Neural crest cell (in vitro differentiated cells): ENCODE measurements at regions not wholly inside any gene's neighbourhood (a gene's known extent, or its start where the extent isn't known, plus 50 kb on each side); places are given as distances from the start of the nearest gene placed in this dataset.
A peak's percentile ranks its signal among the peaks of the same experiment; 100 is the strongest.
"Not testable (repeated sequence)": the region's sequence is repeated elsewhere in the genome, so short reads cannot be mapped to it uniquely, and the experiment has no call there.

Experiments
- DNase-seq: peaks from one replicate; pipeline ENCODE4 v3.0.0; 2021; ENCODE audit warnings: low read depth, mixed read lengths, low spot score
- H3K27ac Mint-ChIP-seq: one replicate; pipeline ENCODE4 v1.8.0; 2021; ENCODE audit warnings: mild to moderate bottlenecking, mixed read lengths; ENCODE audit not compliant: unreplicated experiment
- H3K27me3 Mint-ChIP-seq: 2 replicates; pipeline ENCODE4 v1.8.0; 2021; ENCODE audit warnings: low read depth, mild to moderate bottlenecking, mixed read lengths
- H3K36me3 Mint-ChIP-seq: 2 replicates; pipeline ENCODE4 v1.8.0; 2021; ENCODE audit warnings: low read depth, mild to moderate bottlenecking, mixed read lengths
- H3K4me1 Mint-ChIP-seq: 2 replicates; pipeline ENCODE4 v1.8.0; 2021; ENCODE audit warnings: mixed read lengths
- H3K4me3 Mint-ChIP-seq: one replicate; pipeline ENCODE4 v1.8.0; 2021; ENCODE audit warnings: mild to moderate bottlenecking, mixed read lengths
- H3K9me3 Mint-ChIP-seq: 2 replicates; pipeline ENCODE4 v1.8.0; 2021; ENCODE audit warnings: mixed read lengths
- CTCF ChIP-seq: fragments of 200-600 bp; sonication (generic); conservative IDR thresholded peaks from 2 replicates; pipeline ENCODE4 v1.5.0; 2021; ENCODE audit warnings: antibody characterized with exemption, mild to moderate bottlenecking

GRCh38 chr4:82125787-82126297 is 247.9 kb downstream of the HNRNPD start:
- peaks cover 13% of the 10 kb centered on the region for H3K4me1 Mint-ChIP-seq
- H3K4me3 Mint-ChIP-seq: no peak overlapping the region
- peaks cover 5% of the 10 kb centered on the region for H3K9me3 Mint-ChIP-seq
- DNase-seq: no peak
- no peaks in the 10 kb centered on the region for H3K27me3 Mint-ChIP-seq
- no peak overlapping the region for H3K27ac Mint-ChIP-seq
- no peak for TF ChIP-seq CTCF
- no peaks in the 10 kb centered on the region for H3K36me3 Mint-ChIP-seq

GRCh38 chr4:82124932-82125786 is 248.6 kb downstream of the HNRNPD start:
- Mint-ChIP-seq H3K27me3 (no peaks in the 10 kb centered on the region), H3K36me3 (no peaks in the 10 kb centered on the region), H3K4me3 (no peak overlapping the region), H3K27ac (no peak overlapping the region), H3K4me1 (peaks cover 13% of the 10 kb centered on the region), H3K9me3 (peaks cover 5% of the 10 kb centered on the region)
- no peak for DNase-seq
- TF ChIP-seq CTCF: no peak

- H3K9me3 Mint-ChIP-seq: peaks cover 5% of the 10 kb centered on the region
- no peak overlapping the region for H3K4me3 Mint-ChIP-seq
- peak; percentile 6 for DNase-seq
- H3K4me1 Mint-ChIP-seq: peaks cover 13% of the 10 kb centered on the region
- no peaks in the 10 kb centered on the region for H3K36me3 Mint-ChIP-seq
- no peak overlapping the region for H3K27ac Mint-ChIP-seq
- TF ChIP-seq CTCF: no peak
- H3K27me3 Mint-ChIP-seq: no peaks in the 10 kb centered on the region
Measured at GRCh38 chr4:82124365-82124764, 249.4 kb downstream of the HNRNPD start.

GRCh38 chr4:82123934-82124333 is 249.9 kb downstream of the HNRNPD start:
- H3K4me1 Mint-ChIP-seq: peaks cover 13% of the 10 kb centered on the region
- H3K27ac Mint-ChIP-seq: no peak overlapping the region
- TF ChIP-seq CTCF: no peak
- H3K9me3 Mint-ChIP-seq: peaks cover under 1% of the 10 kb centered on the region
- no peak for DNase-seq
- H3K4me3 Mint-ChIP-seq: no peak overlapping the region
- no peaks in the 10 kb centered on the region for H3K27me3 Mint-ChIP-seq
- H3K36me3 Mint-ChIP-seq: no peaks in the 10 kb centered on the region

- not testable (repeated sequence) for H3K9me3 Mint-ChIP-seq, H3K27ac Mint-ChIP-seq, H3K4me1 Mint-ChIP-seq, DNase-seq, H3K36me3 Mint-ChIP-seq, H3K4me3 Mint-ChIP-seq, H3K27me3 Mint-ChIP-seq
Measured at GRCh38 chr4:82115183-82115582, 258.6 kb downstream of the HNRNPD start.

GRCh38 chr4:82108506-82108905 is 265.3 kb downstream of the HNRNPD start:
- Mint-ChIP-seq H3K36me3 (no peaks in the 10 kb centered on the region), H3K4me3 (no peak overlapping the region), H3K27me3 (peaks cover 8% of the 10 kb centered on the region), H3K27ac (no peak overlapping the region), H3K9me3 (no peaks in the 10 kb centered on the region), H3K4me1 (no peaks in the 10 kb centered on the region)
- DNase-seq: no peak
- no peak for TF ChIP-seq CTCF
